ENCODE measurements at regions not wholly inside any gene's neighbourhood (a gene's known extent, or its start where the extent isn't known, plus 50 kb on each side); places are given as distances from the start of the nearest gene placed in this dataset.
A peak's percentile ranks its signal among the peaks of the same experiment; 100 is the strongest.
"Not testable (repeated sequence)": the region's sequence is repeated elsewhere in the genome, so short reads cannot be mapped to it uniquely, and the experiment has no call there.

- no peak for DNase-seq
Observed at GRCh38 chr6:166253778-166254204, 54.4 kb downstream of the PRR18 start.

DNA sequence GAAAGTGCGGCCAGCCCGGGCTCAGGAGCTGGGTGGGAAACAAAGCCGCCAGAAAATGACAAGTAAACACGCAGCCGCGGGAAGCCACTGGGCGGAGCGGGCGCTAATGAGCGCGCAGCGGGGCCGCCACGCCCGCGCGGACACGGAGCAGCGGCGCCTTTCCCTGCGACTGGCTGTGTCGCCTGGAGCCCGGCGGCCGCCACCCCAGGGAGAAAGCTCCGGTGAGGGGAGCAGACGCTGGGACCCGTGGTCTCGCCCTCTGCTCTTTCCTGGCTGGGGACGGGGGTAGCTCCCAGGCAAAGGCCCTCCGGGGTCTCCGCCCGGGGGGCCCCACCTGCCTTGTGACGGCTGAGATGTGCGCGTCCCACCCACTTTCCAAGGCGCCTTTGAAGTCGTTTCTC is 54.9 kb downstream of the PRR18 start:
- peak; percentile 8 for DNase-seq

DNA sequence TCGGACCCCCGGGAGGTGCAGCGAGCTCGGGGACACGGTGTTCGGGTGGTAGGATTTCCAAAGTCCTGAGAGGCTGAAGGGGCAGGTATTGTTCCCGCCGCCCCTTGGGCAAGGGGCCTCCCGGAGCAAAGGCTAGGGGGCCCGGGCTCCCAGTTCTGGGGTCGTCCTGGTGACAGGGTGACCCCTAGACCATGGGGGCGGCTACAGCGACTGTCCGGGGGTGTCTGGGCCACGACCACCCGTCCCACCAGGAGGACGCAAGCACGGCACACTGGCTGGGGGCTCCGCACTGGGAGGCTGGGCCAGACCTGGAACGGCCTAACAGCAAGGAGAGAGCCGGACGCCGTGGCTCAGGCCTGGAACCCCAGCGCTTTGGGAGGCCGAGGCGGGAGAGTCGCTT is 55.6 kb downstream of the PRR18 start:
- no peak for DNase-seq

DNA sequence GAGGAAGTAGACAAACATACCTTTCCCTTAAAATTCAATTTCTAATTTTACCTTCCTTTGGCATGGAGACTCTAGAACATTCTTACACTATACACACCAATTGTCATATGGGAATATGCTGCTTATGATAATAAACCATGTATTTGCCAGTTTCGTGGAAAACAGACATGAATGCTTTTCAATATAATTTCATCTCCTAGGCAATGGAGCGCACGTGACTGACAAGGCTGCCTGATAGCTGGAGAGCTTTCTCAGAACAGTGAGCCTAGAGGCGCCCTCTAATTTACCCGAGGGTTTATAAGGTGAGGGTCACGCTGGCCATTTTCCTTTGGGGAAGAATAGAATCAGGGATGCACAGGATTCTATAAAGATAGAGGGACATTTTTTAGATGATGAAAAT is 56.5 kb downstream of the PRR18 start:
- no peak for DNase-seq

DNA sequence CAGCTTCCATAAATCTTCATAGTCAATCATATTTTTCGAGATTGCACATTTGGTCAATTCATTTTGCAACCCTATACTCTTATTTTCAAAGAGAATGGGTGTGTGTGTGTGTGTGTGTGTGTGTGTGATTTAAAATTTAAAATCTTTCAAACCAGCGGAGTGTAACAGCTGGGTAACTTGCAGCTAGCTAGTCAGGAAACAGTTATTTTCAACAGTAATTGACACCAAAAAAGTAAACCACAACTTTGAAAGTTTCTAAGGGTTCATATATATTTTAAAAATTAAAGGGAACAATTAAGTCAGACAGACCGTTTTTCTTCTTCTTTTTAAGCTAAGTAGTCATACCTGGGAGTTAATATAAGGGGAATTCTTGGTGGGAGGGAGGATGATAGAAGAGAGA is 57.0 kb downstream of the PRR18 start:
- DNase-seq: no peak

GRCh38 chr6:166249061-166249785 is 59.0 kb downstream of the PRR18 start:
- DNase-seq: not testable (repeated sequence)

- no peak for DNase-seq
Observed at GRCh38 chr6:166245148-166245547, 63.0 kb downstream of the PRR18 start.

- no peak for DNase-seq
Observed at GRCh38 chr6:166244353-166245045, 63.7 kb downstream of the PRR18 start.

GRCh38 chr6:166242888-166243287 is 65.3 kb downstream of the PRR18 start:
- no peak for DNase-seq

GRCh38 chr6:166241974-166242373 is 66.2 kb downstream of the PRR18 start:
- no peak for DNase-seq

DNA sequence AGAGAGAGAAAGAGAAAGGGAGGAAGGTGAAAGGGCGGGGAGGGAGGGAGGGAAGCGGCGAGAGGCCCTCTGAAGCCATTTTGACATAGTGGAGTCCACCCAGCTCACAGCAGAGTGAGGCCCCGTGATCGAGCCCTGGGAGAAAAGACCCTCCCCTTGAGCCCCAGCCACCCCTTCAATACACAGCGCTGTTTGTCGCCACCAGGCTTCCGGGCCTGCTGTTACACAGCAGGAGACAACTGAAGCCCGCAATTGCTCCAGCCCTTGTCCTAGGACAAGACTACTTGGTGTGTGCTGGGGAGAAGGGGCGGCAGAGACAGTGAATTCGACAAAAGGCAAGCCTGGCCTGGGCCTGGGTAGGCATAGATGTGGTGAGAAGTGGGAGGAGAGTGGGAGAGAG is 67.3 kb downstream of the PRR18 start:
- DNase-seq: no peak

DNA sequence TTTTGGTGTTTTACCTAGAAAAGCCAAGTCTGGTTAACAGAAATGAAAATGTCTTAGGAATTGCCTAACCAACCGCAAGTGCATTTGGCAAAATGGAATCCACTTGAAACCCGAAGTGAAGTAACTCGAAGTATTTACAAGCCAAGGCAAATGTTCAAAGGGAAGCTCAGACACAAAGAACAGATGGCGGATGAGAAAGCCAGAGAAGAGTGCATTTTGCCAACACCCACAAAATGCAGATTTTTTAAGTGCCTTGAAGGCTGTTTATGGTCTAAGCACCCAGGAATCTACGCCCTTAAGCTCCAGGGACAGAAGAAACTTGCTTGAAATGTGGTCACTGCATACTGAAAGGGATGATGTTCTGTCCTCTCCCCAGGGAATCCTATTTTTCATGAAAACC is 70.0 kb upstream of the TBXT start:
- no peak for DNase-seq

DNA sequence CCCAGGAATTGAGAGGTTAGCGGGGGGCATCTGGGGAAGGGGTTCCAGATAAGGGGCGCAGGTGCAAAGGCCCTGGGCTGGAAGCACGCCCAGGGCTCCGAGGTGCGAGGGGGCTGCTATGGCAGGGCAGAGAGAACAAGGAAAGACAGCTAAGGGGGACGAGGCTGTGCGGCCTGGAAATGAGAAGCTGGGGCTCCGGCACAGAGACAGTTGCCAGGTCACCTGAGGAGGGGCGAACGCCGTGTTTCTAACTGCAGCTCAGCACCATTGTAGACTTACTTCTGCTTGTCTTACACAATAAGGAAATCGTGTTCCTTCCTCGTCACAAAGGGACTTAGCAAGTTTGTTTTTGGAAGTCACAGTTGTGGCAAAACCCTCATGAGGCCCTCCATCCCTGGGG is 68.9 kb upstream of the TBXT start:
- DNase-seq: no peak

DNA sequence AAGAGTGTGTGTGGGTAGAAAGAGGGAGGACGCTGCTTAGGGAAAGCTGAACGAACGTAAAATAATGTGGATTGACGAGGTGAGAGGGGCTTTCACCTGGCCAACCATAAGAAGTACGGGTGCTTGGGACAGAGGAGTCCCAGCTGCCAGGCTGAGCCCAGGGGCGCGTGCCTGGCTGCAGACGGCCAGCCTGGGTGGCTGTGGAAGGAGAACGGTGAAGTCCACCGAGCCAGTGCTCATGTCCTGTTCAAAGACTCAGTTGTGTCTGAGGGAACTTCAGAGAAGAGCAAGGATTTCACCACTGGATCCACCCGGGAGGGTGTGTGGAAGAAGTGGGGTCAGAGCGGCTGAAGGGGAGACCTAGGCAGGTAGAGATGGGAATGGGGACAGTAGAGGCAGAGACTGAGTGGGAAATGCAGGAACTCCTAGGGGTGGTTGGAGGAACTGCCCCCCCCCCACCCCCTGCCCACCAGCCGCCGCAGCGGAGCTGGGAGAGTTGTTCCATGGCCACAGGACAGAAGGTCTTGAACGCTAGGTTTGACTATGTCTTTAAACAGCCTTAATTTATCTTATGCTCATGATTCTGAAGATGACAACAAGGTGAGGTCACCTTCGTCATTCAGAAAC is 68.1 kb upstream of the TBXT start:
- no peak for DNase-seq

DNA sequence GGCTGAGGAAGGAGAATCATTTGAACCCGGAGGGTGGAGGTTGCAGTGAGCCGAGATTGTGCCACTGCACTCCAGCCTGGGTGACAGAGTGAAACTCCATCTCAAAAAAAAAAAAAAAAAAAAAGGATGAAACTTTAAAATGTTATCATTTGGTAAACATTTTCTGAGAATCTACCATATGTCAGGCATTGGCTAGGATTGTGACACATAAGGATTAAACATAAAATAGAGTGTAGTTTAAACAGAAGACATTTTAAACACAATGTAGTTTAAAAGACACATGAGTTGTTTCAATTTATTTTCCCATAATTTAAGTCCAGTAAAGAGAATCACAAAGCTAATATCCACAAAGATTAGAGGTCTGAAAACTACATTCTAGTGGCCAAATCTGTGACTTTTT is 63.5 kb upstream of the TBXT start:
- DNase-seq: not testable (repeated sequence)

GRCh38 chr6:166228839-166229528 is 61.3 kb upstream of the TBXT start:
- DNase-seq: no peak

DNA sequence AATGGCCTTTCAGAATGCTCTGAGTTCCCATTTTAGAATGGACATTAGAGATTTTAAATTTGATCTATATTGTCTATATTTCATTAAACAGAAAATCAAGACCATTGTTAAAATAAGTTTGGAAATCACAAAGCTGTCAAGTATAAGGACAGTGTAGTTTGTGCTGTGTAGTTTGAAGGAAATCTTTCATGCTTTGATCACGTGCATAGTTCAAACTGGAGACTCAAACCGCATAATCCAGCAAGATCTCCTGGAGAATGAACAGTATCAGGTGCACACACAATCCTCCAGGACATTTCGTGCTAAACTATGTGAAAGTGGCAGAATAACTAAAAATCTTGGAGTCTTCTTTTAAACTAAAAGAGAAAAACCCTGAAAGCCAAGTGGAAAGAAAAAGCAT is 60.8 kb upstream of the TBXT start:
- DNase-seq: no peak

DNA sequence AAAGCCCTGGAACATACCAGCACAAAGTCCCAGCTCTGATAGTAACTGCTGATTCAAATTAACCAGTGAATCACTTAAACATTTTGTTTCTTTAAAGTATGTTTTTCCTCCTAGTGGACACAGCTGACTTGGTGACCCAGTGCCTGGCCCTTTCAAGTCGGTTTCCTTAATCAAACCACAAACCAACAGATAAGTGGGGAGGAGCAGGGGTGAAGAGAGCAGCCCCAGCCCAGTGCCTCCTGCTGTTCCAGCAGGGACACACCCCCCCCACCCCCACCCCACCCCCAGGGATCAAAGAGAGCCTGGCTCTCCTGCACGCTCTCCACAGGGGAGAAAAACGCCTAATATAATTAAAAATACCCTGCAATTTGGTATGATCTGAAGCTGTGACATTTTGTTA is 55.4 kb upstream of the TBXT start:
- peak; percentile 31 for DNase-seq

GRCh38 chr6:166222631-166223030 is 55.0 kb upstream of the TBXT start:
- no peak for DNase-seq

- DNase-seq: no peak
Observed at GRCh38 chr6:166221636-166222035, 54.0 kb upstream of the TBXT start.

DNA sequence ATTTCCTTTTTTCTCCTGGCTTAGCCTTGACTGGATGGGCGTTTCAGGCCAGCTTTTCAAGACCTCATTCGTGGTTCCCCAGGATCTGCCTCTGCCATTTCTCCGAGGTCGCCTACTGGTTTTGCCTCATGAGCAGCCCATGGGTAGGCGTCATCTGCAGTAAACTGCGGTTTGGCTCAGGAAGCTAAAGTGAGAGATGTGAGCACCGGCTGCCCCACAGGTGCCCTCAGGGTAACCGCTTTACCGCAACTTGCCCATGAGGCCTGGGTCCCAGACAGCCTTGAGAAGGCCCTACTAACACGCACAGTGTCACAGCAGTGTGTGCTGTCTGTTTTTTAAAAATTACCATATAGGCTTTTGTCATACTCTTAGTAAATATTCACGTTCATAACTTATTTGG is 53.4 kb upstream of the TBXT start:
- DNase-seq: no peak
